ENCODE measurements at regions not wholly inside any gene's neighbourhood (a gene's known extent, or its start where the extent isn't known, plus 50 kb on each side); places are given as distances from the start of the nearest gene placed in this dataset.

DNA sequence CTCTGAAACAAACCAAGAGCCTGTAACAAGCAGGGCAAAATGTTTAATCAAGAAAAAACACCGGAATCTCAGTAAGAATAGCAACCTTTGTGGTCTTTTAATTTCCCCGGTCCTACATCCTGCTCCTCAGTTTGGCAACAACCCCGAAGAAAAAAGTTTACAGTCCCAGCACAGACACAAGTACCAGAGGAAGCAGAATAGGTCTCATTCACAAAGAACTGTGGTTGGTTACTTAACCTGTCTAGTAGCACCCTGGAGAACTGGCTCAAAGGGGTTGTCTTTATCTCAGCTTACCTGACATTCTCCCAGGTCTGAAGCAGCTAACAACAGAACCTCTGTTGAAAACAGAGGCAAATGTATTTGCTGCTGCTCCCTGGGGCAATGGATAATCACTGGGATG is 399.3 kb downstream of the AJAP1 start:
- no peak for DNase-seq

DNA sequence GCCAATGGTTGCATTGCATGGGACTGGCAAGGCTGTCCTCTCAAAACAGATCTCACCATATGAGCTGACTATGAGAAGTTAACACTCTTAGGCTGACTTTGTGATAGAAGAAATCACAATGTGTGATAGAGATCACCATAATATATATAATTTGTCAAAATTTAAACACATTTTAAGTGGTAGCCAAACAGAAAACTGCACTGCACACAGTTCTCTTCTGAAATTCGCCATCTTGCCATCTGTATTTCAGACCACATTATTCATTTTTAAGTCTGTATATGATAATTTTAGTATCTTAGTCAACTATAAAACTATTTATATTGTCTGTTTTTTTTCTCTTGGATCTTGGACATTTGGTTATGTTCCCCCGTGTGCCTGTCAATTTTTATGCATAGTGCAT is 374.7 kb downstream of the AJAP1 start:
- DNase-seq: no peak

DNA sequence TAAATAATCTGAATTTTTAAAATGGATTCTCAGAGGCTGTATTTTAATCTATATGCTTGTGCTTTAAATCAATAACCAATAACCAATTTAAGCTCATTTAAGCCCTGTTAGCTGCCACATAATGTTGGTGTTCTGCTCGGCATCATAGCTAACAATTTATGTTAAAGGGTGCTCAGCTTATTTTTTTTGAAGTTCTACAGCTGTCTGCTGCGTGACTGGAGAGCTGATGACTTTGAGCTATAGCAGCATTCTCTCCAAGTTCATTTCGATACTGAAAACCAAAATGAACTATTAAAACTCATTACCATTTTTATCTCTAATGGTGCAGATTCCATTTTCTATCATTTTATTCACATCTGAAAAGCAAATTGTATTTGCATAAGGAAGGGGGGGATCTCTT is 357.8 kb downstream of the AJAP1 start:
- no peak for DNase-seq

GRCh38 chr1:5010656-5011055 is 356.2 kb downstream of the AJAP1 start:
- no peak for DNase-seq

DNA sequence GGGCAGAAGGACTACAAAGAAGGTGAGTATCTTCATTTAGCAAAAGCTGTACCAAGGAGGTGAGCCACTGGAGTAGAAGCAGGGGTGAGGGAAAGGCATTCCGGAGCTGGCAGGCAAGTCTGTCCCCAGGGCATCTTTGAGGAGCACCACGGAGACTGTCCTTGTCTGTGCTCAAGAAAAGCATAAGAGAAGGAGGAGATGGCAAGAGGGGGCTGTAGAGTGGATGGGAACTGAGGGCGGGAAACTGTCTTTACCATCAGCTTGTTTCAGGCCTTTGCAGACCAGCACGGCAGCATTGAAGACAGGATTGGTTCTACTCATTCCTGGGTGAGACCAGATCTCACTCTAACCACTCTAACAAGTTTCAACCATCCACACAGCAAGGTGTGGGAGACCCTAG is 355.8 kb downstream of the AJAP1 start:
- no peak for DNase-seq

DNA sequence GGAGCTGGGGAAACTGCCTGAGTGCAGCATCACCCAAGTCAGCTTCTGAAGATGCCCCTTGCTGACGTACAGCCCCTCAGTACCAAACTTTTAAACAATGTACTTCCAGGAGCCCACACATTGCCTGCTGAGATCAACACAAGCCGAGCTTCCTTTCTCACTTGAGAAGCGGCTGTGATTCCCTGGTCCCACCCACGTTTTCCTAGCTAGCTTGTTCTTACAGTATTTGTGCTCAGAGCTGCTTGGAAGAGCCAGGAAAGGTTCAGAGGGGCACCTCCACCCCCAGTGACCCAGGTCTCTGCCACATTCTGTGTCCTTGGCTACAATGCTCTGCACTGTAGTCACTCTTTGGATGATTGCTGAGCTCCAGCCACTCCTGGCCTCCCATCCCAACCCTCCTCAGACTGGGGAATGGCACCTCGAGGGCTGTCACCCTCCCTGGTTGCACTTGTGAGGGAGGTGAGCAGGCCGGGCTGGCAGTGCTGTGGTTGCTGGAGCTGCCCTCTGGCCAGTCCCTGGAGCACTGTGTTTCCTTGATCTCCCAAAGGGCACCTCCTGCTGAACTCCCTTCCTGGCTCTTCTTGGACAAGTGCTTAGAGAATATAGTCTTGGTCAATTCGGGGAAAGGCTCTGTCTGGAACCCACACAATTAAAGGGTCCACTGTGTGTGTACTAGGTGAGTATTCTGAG is 355.1 kb downstream of the AJAP1 start:
- no peak for DNase-seq

GRCh38 chr1:5005171-5005570 is 350.8 kb downstream of the AJAP1 start:
- DNase-seq: no peak

GRCh38 chr1:5002676-5003075 is 348.3 kb downstream of the AJAP1 start:
- no peak for DNase-seq

- no peak for DNase-seq
Observed at GRCh38 chr1:5001466-5001865, 347.1 kb downstream of the AJAP1 start.

DNA sequence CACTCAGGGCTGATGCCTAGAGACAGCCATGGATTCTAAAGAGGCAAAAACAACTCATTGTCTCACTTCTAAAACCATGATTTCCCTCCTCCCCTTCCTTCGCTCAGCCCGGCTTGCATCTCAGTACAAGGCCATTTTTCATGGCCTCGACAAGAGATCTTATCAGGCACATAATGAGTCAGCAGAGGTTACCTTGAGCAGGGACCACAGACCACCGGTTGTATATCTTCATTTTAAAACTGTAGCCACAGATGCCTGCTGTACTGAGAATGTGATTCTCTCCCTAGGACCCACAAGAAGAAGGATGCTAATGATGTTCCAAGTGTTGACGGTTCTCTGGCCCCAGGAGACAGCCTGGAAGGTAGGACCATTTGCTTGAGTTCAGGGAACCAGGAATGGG is 331.9 kb downstream of the AJAP1 start:
- no peak for DNase-seq

DNA sequence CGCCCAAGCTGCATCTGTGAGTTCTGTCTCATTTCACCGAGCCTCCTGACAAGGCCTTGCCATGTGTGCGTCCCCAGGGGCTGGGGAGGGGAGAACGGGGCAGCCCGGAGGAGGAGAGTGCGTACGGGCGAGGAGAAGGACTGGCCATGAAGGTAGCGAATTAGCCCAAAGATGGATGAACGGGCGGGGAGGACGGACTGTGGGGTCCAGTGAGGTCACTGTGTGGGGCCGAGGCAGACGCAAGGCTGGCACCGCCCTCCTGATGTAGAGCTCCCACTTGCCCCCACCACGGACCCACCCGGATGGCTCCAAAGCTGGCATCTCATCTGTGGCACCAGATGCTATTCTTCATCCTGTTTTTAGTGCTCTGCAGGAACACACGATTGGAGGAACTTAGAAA is 330.4 kb downstream of the AJAP1 start:
- DNase-seq: no peak

- no peak for DNase-seq
Observed at GRCh38 chr1:4980211-4980610, 325.8 kb downstream of the AJAP1 start.

GRCh38 chr1:4978660-4979390 is 324.4 kb downstream of the AJAP1 start:
- no peak for DNase-seq

DNA sequence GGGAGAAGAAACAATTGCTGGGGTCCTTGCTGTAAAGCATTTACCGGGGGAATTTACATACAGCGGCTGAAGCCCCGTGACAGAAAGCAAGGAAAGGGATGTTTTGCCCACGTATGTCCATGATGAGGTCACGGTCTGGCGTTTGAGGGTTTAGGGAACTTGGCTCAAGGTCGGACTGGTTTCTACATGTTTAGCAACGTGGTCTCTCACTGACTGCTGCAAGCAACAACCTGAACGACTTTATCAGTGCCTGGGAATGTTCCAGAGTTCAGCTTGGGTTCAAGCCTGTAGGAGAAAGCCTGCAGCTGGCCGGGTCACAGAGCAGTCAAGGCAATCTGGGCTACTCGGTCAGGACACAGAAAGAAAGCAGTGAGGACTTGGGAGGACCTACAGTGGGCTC is 323.3 kb downstream of the AJAP1 start:
- no peak for DNase-seq

DNA sequence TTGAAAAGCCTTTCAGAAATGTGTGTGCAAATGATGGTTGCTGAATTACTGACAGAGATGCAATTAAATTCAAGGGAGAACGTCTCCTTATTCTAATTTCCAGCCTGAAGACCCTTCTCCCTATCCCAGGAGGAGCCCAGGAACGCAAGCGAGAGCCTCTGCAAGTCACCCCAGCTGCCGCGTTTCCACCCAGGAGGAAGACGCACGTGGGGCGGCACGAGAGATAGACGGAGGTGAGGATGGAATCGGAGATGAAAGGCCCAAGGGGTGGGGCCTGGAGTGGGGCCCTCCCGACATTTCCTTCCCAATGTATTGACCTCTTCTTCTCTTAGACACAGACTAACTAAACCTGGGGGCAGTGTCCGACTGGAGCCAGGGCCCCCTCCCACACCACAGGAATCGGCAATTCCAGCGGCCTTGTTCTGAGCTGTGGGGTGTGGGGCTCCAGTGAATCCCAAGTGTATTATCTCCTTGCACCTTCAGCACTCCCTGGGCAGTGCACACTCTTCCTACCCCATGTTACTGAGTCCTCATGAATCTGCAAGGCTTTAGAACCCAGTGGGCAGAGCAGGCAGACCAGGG is 322.5 kb downstream of the AJAP1 start:
- DNase-seq: no peak

- no peak for DNase-seq
Observed at GRCh38 chr1:4975856-4976255, 321.4 kb downstream of the AJAP1 start.

DNA sequence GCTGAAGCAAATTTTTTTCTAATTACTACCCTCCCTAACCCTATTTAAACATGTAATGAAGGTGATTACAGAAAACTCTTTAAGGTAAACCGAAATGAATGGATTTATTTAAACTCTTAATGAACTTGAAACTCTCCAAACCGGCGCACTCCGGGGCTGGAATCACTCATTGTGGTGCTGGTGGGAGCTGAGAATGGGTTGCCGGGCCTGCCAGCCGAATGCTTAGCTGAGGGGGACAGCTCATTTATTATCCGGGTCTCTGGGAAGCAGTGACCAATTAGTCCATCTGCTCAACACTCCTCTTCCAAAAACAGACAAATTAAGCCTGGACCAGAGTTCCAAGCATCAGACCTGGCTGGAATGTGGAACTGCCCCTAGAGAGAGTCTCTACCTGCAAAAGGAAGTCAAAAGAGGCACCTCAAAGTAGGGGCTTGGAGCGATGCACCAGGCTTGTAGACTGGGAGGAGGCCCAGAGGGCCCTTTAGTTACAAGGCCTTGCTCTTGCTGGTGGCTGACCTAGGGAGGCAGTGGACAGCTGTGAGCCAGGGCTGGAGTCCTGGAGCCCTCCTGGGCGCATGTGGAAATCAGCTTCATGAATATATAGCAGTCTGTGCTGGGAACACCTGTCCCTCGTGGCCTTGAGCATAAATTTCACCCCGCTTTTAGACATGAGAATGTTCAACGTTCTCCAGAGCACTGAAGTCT is 320.7 kb downstream of the AJAP1 start:
- DNase-seq: no peak

GRCh38 chr1:4973341-4973740 is 318.9 kb downstream of the AJAP1 start:
- DNase-seq: no peak

DNA sequence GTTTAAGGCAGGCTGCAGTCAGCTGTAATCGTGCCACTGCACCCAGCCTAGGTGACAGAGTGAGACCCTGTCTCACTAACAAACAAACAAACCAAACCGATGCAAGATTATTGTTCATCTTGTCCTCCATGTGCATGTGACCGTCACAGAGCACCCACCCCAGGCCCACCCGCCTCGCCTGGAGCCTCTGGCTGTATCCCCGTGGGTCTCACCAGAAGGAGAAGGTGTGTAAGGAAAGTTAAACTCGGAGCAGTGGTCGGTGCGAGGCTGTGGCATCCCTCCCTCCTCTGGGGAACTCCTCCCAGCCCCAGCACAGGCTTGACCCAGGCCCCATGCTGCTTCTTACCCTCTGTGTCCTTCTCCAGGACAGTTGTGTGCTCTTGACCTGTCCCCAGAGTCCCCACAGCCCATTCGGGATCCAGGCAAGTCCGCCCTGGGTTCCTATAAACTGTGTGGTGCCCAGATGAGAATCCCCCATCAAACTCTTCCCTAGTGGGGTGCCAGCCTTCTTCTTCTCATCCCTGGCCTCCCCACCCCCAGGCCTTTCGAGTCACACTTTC is 318.4 kb downstream of the AJAP1 start:
- no peak for DNase-seq

DNA sequence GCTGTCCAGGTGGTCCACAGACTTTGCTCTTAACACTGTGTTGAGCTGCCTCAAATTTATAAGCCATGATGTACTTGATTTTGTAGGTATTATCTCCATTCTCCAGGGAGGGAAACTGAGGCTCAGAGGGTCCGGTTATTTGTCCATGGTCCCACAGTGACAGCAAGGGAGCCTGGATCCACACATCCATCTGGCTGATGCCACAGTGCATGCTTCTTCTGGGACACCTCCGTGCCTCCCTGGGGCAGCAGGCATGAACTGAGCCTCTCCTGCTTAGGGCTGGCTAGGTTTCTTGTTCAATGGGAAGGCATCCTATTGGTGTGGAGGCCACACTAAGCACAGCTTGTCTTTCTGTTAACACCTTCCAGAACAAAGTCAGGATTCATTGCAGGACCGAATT is 317.3 kb downstream of the AJAP1 start:
- DNase-seq: no peak

- no peak for DNase-seq
Observed at GRCh38 chr1:4970532-4970931, 316.1 kb downstream of the AJAP1 start.

GRCh38 chr1:4969556-4970129 is 315.2 kb downstream of the AJAP1 start:
- DNase-seq: no peak
